ENCODE measurements at regions not wholly inside any gene's neighbourhood (a gene's known extent, or its start where the extent isn't known, plus 50 kb on each side); places are given as distances from the start of the nearest gene placed in this dataset.

GRCh38 chr1:113007706-113008364 lies 51.8 kb upstream of the SLC16A1 start:
- no peak for DNase-seq

DNA sequence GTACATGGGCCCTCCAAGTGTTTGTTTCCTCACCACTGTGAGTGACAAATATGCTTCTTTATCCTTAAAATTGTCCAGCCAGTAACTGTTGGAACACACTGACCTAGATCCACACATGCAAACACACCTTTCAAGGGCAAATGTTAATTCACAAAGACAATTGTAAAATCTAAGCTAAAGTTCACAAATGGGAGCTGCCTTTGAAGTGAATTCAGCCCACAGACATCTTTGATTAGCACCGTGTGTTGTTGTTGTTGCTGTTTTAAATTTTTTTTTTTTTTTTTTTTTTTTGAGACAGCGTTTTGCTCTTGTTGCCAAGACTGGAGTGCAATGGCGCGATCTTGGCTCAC lies 52.3 kb upstream of the SLC16A1 start:
- no peak for DNase-seq

DNA sequence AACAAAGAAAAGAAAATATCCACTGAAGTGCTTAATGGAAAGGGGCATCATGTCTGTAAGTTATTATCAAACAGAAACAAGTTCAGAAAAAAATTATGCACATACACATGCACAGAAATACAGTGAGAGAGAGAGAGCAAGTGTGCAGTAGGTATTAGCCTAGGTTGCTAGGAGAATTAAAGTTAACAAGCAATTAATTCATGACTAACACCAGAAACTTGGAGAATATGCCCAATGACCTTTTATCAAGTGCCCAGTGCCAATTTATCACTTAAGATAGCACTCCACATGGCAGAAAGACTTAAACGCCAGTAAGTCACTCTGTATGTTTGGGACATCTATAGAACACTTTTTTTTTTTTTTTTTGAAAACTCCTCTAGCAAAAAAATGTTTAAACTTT lies 56.2 kb upstream of the SLC16A1 start:
- DNase-seq: no peak

GRCh38 chr1:113013823-113014222 lies 57.8 kb upstream of the SLC16A1 start:
- DNase-seq: no peak

DNA sequence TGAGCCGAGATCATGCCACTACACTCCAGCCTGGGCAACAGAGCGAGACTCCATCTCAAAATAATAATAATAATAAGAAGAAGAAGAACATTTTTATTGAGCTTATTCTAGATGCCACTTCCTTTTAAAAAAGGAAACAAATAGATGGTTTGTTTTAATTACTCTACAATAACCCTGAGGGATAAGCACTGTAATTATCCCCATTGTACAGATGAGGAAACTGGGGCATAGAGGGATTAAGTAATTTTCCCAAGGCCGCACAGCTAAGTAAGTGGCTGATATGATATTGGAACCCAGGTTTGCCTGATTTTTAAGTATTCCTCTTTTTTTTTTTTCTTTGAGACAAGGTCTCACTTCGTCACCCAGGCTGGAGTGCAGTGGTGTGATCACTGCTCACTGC lies 58.5 kb upstream of the LRIG2 start:
- DNase-seq: no peak

GRCh38 chr1:113018911-113019310 lies 54.1 kb upstream of the LRIG2 start:
- no peak for DNase-seq

GRCh38 chr1:113021430-113022085 lies 51.4 kb upstream of the LRIG2 start:
- peak; percentile 71 for DNase-seq
